GM23338 (cell line): ENCODE measurements at regions not wholly inside any gene's neighbourhood (a gene's known extent, or its start where the extent isn't known, plus 50 kb on each side); places are given as distances from the start of the nearest gene placed in this dataset.
"Not testable (repeated sequence)": the region's sequence is repeated elsewhere in the genome, so short reads cannot be mapped to it uniquely, and the experiment has no call there.

ENCODE experiments used
- EZH2phosphoT487 ChIP-seq: fragments of 200-600 bp; sonication (generic); IDR thresholded peaks from one replicate; pipeline ENCODE4 v1.8.1; 2018; ENCODE audit warnings: antibody characterized with exemption; ENCODE audit not compliant: unreplicated experiment
- NANOG ChIP-seq: IDR thresholded peaks from 2 replicates; pipeline ENCODE4 v1.6.1; 2016; ENCODE audit warnings: antibody characterized with exemption, borderline replicate concordance
- POLR2AphosphoS5 ChIP-seq: IDR thresholded peaks from 2 replicates; pipeline ENCODE4 v1.6.1; 2016; ENCODE audit warnings: antibody characterized with exemption, low read depth
- REST ChIP-seq: IDR thresholded peaks from one replicate; pipeline ENCODE4 v1.6.1; 2018; ENCODE audit warnings: antibody characterized with exemption; ENCODE audit not compliant: unreplicated experiment
- ZNF114 ChIP-seq: fragments of 250-450 bp; sonication (Bioruptor Pico); IDR thresholded peaks from 2 replicates; pipeline ENCODE4 v1.5.0; 2020; ENCODE audit warnings: mild to moderate bottlenecking, moderate library complexity

- not testable (repeated sequence) for TF ChIP-seq EZH2phosphoT487; ZNF114 (CRISPR knock-in tag); REST; NANOG; POLR2AphosphoS5
Observed at GRCh38 chr16:46383581-46383980, 237.6 kb downstream of the SHCBP1 start.
